Bronchial epithelial cell (primary cell): ENCODE measurements at regions not wholly inside any gene's neighbourhood (a gene's known extent, or its start where the extent isn't known, plus 50 kb on each side); places are given as distances from the start of the nearest gene placed in this dataset.

Experiments used
- DNase-seq: peaks from one replicate; pipeline ENCODE4 v3.0.0-alpha.2; 2010; ENCODE audit warnings: low read depth
- FAIRE-seq: peaks from 2 replicates; lab custom pipeline; 2011; peaks lifted over from hg19 to GRCh38; lab: Jason Lieb, UNC
- H3K27me3 ChIP-seq: 2 replicates; pipeline ENCODE4 v1.5.1; 2011; ENCODE audit warnings: low read length; ENCODE audit not compliant: control insufficient read depth, insufficient read depth
- H3K36me3 ChIP-seq: 2 replicates; pipeline ENCODE4 v1.5.1; 2011; ENCODE audit warnings: low read length; ENCODE audit not compliant: control insufficient read depth, insufficient read depth
- H3K4me3 ChIP-seq: 2 replicates; pipeline ENCODE4 v1.5.1; 2011; ENCODE audit warnings: mild to moderate bottlenecking, low read depth, low read length, control low read depth
- CTCF ChIP-seq: IDR thresholded peaks from 2 replicates; pipeline ENCODE4 v1.5.1; 2011; ENCODE audit warnings: mild to moderate bottlenecking, moderate library complexity, low read length, control low read depth, inconsistent platforms; ENCODE audit not compliant: insufficient read depth, severe bottlenecking

GRCh38 chr11:122344215-122344614 lies 228.2 kb upstream of the BLID start:
- Histone ChIP-seq H3K4me3 (no peak overlapping the region), H3K27me3 (no peaks in the 10 kb centered on the region), H3K36me3 (no peaks in the 10 kb centered on the region)
- FAIRE-seq (no peak), DNase-seq (peak; percentile 46)
- no peak for TF ChIP-seq CTCF

- H3K36me3 ChIP-seq, result no peaks in the 10 kb centered on the region
- no peak for DNase-seq
- no peak overlapping the region for H3K4me3 ChIP-seq
- no peak for TF ChIP-seq CTCF
- no peak for FAIRE-seq
- no peaks in the 10 kb centered on the region for H3K27me3 ChIP-seq
These were observed 227.2 kb upstream of the BLID start for GRCh38 chr11:122343210-122343609.

- FAIRE-seq (no peak), DNase-seq (peak; percentile 85)
- H3K36me3 ChIP-seq, result no peaks in the 10 kb centered on the region
- TF ChIP-seq CTCF, result no peak
- no peaks in the 10 kb centered on the region for H3K27me3 ChIP-seq
- no peak overlapping the region for H3K4me3 ChIP-seq
These were observed 226.2 kb upstream of the BLID start for GRCh38 chr11:122342089-122342744.

GRCh38 chr11:122341477-122341876 lies 225.5 kb upstream of the BLID start:
- Histone ChIP-seq H3K4me3 (no peak overlapping the region), H3K36me3 (no peaks in the 10 kb centered on the region), H3K27me3 (no peaks in the 10 kb centered on the region)
- DNase-seq (no peak), FAIRE-seq (no peak)
- no peak for TF ChIP-seq CTCF

GRCh38 chr11:122340607-122341290 lies 224.7 kb upstream of the BLID start:
- no peak for DNase-seq
- TF ChIP-seq CTCF, result no peak
- Histone ChIP-seq H3K27me3 (no peaks in the 10 kb centered on the region), H3K36me3 (no peaks in the 10 kb centered on the region), H3K4me3 (no peak overlapping the region)
- FAIRE-seq, result no peak
